Right lobe of liver (tissue), 6 donors: ENCODE measurements at regions not wholly inside any gene's neighbourhood (a gene's known extent, or its start where the extent isn't known, plus 50 kb on each side); places are given as distances from the start of the nearest gene placed in this dataset.

Experiments
- ATAC-seq, 4 donors: fragments of 200-7000 bp; cut with Tn5 transposase; one replicate each; pipeline ENCODE4 v1.9.1; 2020; ENCODE audit warnings: mild to moderate bottlenecking in 4 of 4, moderate library complexity in 4 of 4
- DNase-seq, 3 donors: peaks; one replicate each; pipeline ENCODE4 v3.0.0-alpha.2; 2020
- H3K27ac ChIP-seq, 3 donors: fragments of 200-600 bp; one replicate each; pipeline ENCODE4 v1.8.0; 2022
- H3K27me3 ChIP-seq, 2 donors: fragments of 200-600 bp; one replicate each; pipeline ENCODE4 v1.8.0; 2022
- H3K36me3 ChIP-seq, 4 donors: fragments of 200-600 bp; sonication (generic) in 1 of 4; one replicate each; pipeline versions ENCODE4 v1.5.1 to v1.8.0; 2017 to 2022; ENCODE audit warnings: control low read depth in 1 of 4
- H3K4me1 ChIP-seq, 4 donors: fragments of 200-600 bp; sonication (generic) in 1 of 4; one replicate each; pipeline versions ENCODE4 v1.5.1 to v1.8.0; 2017 to 2022; ENCODE audit warnings: control low read depth in 1 of 4
- H3K4me3 ChIP-seq, 3 donors: fragments of 200-600 bp; one replicate each; pipeline ENCODE4 v1.8.0; 2022
- H3K9me3 ChIP-seq, 4 donors: fragments of 200-600 bp; sonication (generic) in 1 of 4; one replicate each; pipeline versions ENCODE4 v1.5.1 to v1.8.0; 2017 to 2022; ENCODE audit warnings: control low read depth in 1 of 4
- POLR2A ChIP-seq: fragments of 450-650 bp; IDR thresholded peaks from one replicate; pipeline ENCODE4 v1.6.1; 2017; ENCODE audit warnings: antibody characterized with exemption, mild to moderate bottlenecking
- WGBS: methylation state at CpG from one replicate; pipeline ENCODE4 v1.1.6; 2018; ENCODE audit warnings: low coverage, low lambda C conversion rate; ENCODE audit not compliant: insufficient coverage; ENCODE audit errors: missing lambda C conversion rate; 5-methylcytosine and 5-hydroxymethylcytosine counted together
- intact Hi-C, 2 donors: fragments of 100-400 bp; cut with DNase I; formaldehyde crosslinking; loops; one replicate each; pipeline versions ENCODE4 v1.11.2 to v1.14.1; 2022
- TF ChIP-seq, protein P1 (sequence below), 4 donors: fragments of 200-600 bp in 3 of 4; fragments of 450-650 bp in 1 of 4; IDR thresholded peaks; one replicate each; pipeline versions ENCODE4 v1.5.1 to v1.8.0; 2016 to 2022; ENCODE audit warnings: antibody characterized with exemption in 4 of 4, mild to moderate bottlenecking in 2 of 4
- donor health status: DM: no; HTN: yes; CAD: no.
- donor health status: DM: no; HTN: no; CAD: no.
- donor health status: DM: no; HTN: no; CAD: no.
- donor health status: DM: no; HTN: yes; CAD: no.
- donor health status: DM: no; HTN: yes; CAD: no.

DNA sequence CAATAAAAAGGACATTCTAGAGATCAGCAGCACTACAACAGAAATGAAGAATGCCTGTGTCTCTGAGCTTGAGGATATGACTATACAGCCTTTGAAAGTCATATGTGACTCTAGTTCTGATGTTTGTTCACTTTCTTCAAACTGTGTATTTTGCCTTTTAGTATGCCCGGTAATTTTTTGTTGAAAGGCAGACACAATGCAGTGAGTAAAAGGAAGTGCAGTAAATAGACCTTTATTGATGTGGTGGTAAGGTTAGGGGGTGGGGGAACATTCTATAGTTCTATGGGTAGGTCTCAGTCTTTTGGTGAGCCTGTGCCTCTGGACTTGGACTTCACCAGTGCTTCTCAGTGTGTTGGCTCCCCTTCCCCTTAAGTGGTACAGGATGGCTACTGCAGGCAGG is 143.5 kb upstream of the CDC14C start:
- Histone ChIP-seq H3K27ac (no peak overlapping the region), H3K27me3 (no peaks in the 10 kb centered on the region), H3K9me3 (no peaks in the 10 kb centered on the region), H3K36me3 (no peaks in the 10 kb centered on the region), H3K4me3 (no peak overlapping the region), H3K4me1 (no peaks in the 10 kb centered on the region)
- no peak for ATAC-seq
- intact Hi-C loops = no loop called here
- 90% methylated on average over 1 of the region's 1 CpG for WGBS
- TF ChIP-seq, protein P1, sequence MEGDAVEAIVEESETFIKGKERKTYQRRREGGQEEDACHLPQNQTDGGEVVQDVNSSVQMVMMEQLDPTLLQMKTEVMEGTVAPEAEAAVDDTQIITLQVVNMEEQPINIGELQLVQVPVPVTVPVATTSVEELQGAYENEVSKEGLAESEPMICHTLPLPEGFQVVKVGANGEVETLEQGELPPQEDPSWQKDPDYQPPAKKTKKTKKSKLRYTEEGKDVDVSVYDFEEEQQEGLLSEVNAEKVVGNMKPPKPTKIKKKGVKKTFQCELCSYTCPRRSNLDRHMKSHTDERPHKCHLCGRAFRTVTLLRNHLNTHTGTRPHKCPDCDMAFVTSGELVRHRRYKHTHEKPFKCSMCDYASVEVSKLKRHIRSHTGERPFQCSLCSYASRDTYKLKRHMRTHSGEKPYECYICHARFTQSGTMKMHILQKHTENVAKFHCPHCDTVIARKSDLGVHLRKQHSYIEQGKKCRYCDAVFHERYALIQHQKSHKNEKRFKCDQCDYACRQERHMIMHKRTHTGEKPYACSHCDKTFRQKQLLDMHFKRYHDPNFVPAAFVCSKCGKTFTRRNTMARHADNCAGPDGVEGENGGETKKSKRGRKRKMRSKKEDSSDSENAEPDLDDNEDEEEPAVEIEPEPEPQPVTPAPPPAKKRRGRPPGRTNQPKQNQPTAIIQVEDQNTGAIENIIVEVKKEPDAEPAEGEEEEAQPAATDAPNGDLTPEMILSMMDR (IDR thresholded peaks at IDR 0.05) = no peak
- TF ChIP-seq POLR2A = no peak
- DNase-seq = no peak

DNA sequence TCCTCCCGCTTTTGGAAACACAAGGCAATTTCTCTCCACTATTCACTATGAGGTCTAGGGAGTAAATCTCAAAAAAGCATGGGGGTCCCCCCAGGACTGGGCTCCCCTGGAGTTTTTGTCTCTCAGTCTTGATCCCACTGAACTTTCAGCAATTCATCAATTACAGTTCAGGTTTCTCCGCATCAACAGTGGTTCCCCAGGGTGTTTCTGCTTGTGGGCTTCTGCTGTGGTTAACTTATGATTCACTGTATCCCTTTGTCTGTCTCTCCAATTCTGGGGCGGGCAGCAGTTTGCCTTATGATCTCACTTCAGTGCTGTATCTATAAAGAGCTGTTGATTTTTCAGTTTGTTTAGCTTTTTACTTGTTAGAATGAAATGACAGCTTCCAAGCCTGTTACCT is 142.6 kb upstream of the CDC14C start:
- TF ChIP-seq, protein P1 (IDR thresholded peaks at IDR 0.05) = no peak
- TF ChIP-seq POLR2A = no peak
- H3K4me1 ChIP-seq = no peaks in the 10 kb centered on the region
- no peaks in the 10 kb centered on the region for H3K9me3 ChIP-seq
- DNase-seq = no peak
- WGBS = 48% methylated on average over 3 of the region's 3 CpGs
- no peak overlapping the region for H3K4me3 ChIP-seq
- H3K27ac ChIP-seq = no peak overlapping the region
- intact Hi-C loops = no loop called here
- ATAC-seq = no peak
- no peaks in the 10 kb centered on the region for H3K36me3 ChIP-seq
- H3K27me3 ChIP-seq = no peaks in the 10 kb centered on the region

- H3K4me1 ChIP-seq = no peaks in the 10 kb centered on the region
- H3K4me3 ChIP-seq = no peak overlapping the region
- ATAC-seq (no peak), DNase-seq (no peak)
- TF ChIP-seq, protein P1 (IDR thresholded peaks at IDR 0.05) = no peak
- TF ChIP-seq POLR2A = no peak
- no peaks in the 10 kb centered on the region for H3K36me3 ChIP-seq
- WGBS = 39% methylated on average over 5 of the region's 5 CpGs
- H3K9me3 ChIP-seq = no peaks in the 10 kb centered on the region
- H3K27me3 ChIP-seq = no peaks in the 10 kb centered on the region
- no peak overlapping the region for H3K27ac ChIP-seq
- intact Hi-C loops = no loop called here
These were observed 141.8 kb upstream of the CDC14C start for GRCh38 chr7:48782511-48782910.

- Histone ChIP-seq H3K4me1 (no peaks in the 10 kb centered on the region), H3K27ac (no peak overlapping the region), H3K27me3 (no peaks in the 10 kb centered on the region), H3K4me3 (no peak overlapping the region), H3K9me3 (no peaks in the 10 kb centered on the region), H3K36me3 (no peaks in the 10 kb centered on the region)
- TF ChIP-seq, protein P1 (IDR thresholded peaks at IDR 0.05) = no peak
- no peak for TF ChIP-seq POLR2A
- ATAC-seq (peak in 1 of 4 donors; percentile 24), DNase-seq (no peak)
- intact Hi-C loops = no loop called here
- WGBS = 40% methylated on average over 3 of the region's 3 CpGs
These were observed 137.4 kb upstream of the CDC14C start for GRCh38 chr7:48786951-48787350.

- Histone ChIP-seq H3K27me3 (no peaks in the 10 kb centered on the region), H3K36me3 (no peaks in the 10 kb centered on the region), H3K4me3 (no peak overlapping the region), H3K9me3 (no peaks in the 10 kb centered on the region), H3K4me1 (no peaks in the 10 kb centered on the region), H3K27ac (no peak overlapping the region)
- no peak for ATAC-seq
- DNase-seq = no peak
- TF ChIP-seq, protein P1 (IDR thresholded peaks at IDR 0.05) = no peak
- TF ChIP-seq POLR2A = no peak
- WGBS = 48% methylated on average over 2 of the region's 2 CpGs
- intact Hi-C loops = no loop called here
These were observed 121.1 kb upstream of the CDC14C start for GRCh38 chr7:48803250-48803649.
